Keratinocyte (primary cell): ENCODE measurements at regions not wholly inside any gene's neighbourhood (a gene's known extent, or its start where the extent isn't known, plus 50 kb on each side); places are given as distances from the start of the nearest gene placed in this dataset.

Experiments
- DNase-seq: peaks from one replicate; pipeline ENCODE4 v3.0.0-alpha.2; 2011; ENCODE audit warnings: low read depth, missing footprints, low spot score
- FAIRE-seq: peaks from 2 replicates; lab custom pipeline; 2011; peaks lifted over from hg19 to GRCh38; lab: Jason Lieb, UNC
- H2AFZ ChIP-seq: 2 replicates; pipeline ENCODE4 v1.6.0; 2012; ENCODE audit warnings: low read length, control low read depth, inconsistent platforms; ENCODE audit not compliant: control insufficient read depth
- H3K27ac ChIP-seq: 2 replicates; pipeline ENCODE4 v1.5.1; 2011; ENCODE audit warnings: low read length; ENCODE audit not compliant: control insufficient read depth, insufficient read depth
- H3K27me3 ChIP-seq: 3 replicates; pipeline ENCODE4 v1.6.0; 2011; ENCODE audit warnings: low read length; ENCODE audit not compliant: control insufficient read depth, insufficient read depth; ENCODE audit errors: extremely low read depth
- H3K36me3 ChIP-seq, 2 experiments: 2 replicates in 1 of 2; 3 replicates in 1 of 2; pipeline ENCODE4 v1.5.1; 2011; ENCODE audit warnings: low read length in 2 of 2, mild to moderate bottlenecking in 1 of 2; ENCODE audit not compliant: control insufficient read depth in 2 of 2, insufficient read depth in 2 of 2; ENCODE audit errors: extremely low read depth in 1 of 2
- H3K4me1 ChIP-seq: 3 replicates; pipeline ENCODE4 v1.5.1; 2011; ENCODE audit warnings: low read length; ENCODE audit not compliant: control insufficient read depth, insufficient read depth; ENCODE audit errors: extremely low read depth
- H3K4me2 ChIP-seq: 3 replicates; pipeline ENCODE4 v1.6.0; 2011; ENCODE audit warnings: low read depth, low read length; ENCODE audit not compliant: control insufficient read depth, insufficient read depth; ENCODE audit errors: extremely low read depth
- H3K4me3 ChIP-seq, 3 experiments: fragments of 200-600 bp in 1 of 3; sonication (generic) in 1 of 3; 2 replicates in 2 of 3; 3 replicates in 1 of 3; pipeline ENCODE4 v1.5.1; 2011 to 2016; ENCODE audit warnings: low read length in 3 of 3, mild to moderate bottlenecking in 3 of 3, control low read depth in 2 of 3, inconsistent platforms in 1 of 3, low read depth in 1 of 3, mixed read lengths in 1 of 3, mixed run types in 1 of 3, moderate library complexity in 1 of 3; ENCODE audit not compliant: control insufficient read depth in 2 of 3, insufficient read depth in 2 of 3; ENCODE audit errors: extremely low read depth in 1 of 3
- H3K79me2 ChIP-seq: 2 replicates; pipeline ENCODE4 v1.6.0; 2012; ENCODE audit warnings: low read length; ENCODE audit not compliant: control insufficient read depth, insufficient read depth
- H3K9ac ChIP-seq: 3 replicates; pipeline ENCODE4 v1.6.0; 2011; ENCODE audit warnings: low read length; ENCODE audit not compliant: control insufficient read depth, insufficient read depth; ENCODE audit errors: extremely low read depth
- H3K9me1 ChIP-seq: 3 replicates; pipeline ENCODE4 v1.6.0; 2011; ENCODE audit warnings: low read length; ENCODE audit not compliant: control insufficient read depth, insufficient read depth; ENCODE audit errors: extremely low read depth
- H3K9me3 ChIP-seq: 2 replicates; pipeline ENCODE4 v1.5.1; 2012; ENCODE audit warnings: low read depth, low read length; ENCODE audit not compliant: control insufficient read depth
- H4K20me1 ChIP-seq: 3 replicates; pipeline ENCODE4 v1.6.0; 2011; ENCODE audit warnings: low read length; ENCODE audit not compliant: control insufficient read depth, insufficient read depth; ENCODE audit errors: extremely low read depth
- CTCF ChIP-seq, 3 experiments: IDR thresholded peaks in 1 of 3; conservative IDR thresholded peaks in 1 of 3; optimal IDR thresholded peaks in 1 of 3; 2 replicates in 2 of 3; 3 replicates in 1 of 3; pipeline versions ENCODE3 to v1.5.1; 2011; ENCODE audit warnings: low read length in 3 of 3, mild to moderate bottlenecking in 3 of 3, moderate library complexity in 2 of 3, control low read depth in 1 of 3, inconsistent platforms in 1 of 3; ENCODE audit not compliant: insufficient read depth in 2 of 3; ENCODE audit errors: extremely low read depth in 1 of 3
- EZH2 ChIP-seq: IDR thresholded peaks from one replicate; pipeline ENCODE4 v1.6.1; 2012; ENCODE audit warnings: inconsistent platforms, mild to moderate bottlenecking, low read length, moderate library complexity
- dilution Hi-C: fragments of 300-500 bp; cut with MboI; formaldehyde crosslinking; loops from one replicate; pipeline ENCODE4 v1.7.0; 2020; ENCODE audit warnings: low sequenced_read_pairs; ENCODE audit not compliant: extremely low pct_ligation_motif_present

GRCh38 chr17:77632619-77633018 lies 325.9 kb upstream of the TNRC6C start:
- Histone ChIP-seq H3K27me3 (peaks cover 5% of the 10 kb centered on the region), H3K9me1 (no peaks in the 10 kb centered on the region), H3K9me3 (no peaks in the 10 kb centered on the region), H3K79me2 (no peaks in the 10 kb centered on the region), H4K20me1 (no peaks in the 10 kb centered on the region), H3K27ac (no peak overlapping the region), H2AFZ (no peak overlapping the region), H3K4me1 (no peaks in the 10 kb centered on the region), H3K36me3 (no peaks in the 10 kb centered on the region), H3K9ac (no peak overlapping the region), H3K4me2 (no peak overlapping the region), H3K4me3 (no peak overlapping the region)
- no peak for FAIRE-seq
- dilution Hi-C loops, result no loop called here
- TF ChIP-seq CTCF (optimal IDR thresholded peaks at IDR 0.05 in 1 of 3, IDR thresholded peaks at IDR 0.05 in 1 of 3, conservative IDR thresholded peaks at IDR 0.05 in 1 of 3; ENCODE audit: extremely low read depth in 1 of 3, insufficient read depth in 2 of 3, low read length in 3 of 3) (no peak), EZH2 (no peak)
- DNase-seq, result no peak

DNA sequence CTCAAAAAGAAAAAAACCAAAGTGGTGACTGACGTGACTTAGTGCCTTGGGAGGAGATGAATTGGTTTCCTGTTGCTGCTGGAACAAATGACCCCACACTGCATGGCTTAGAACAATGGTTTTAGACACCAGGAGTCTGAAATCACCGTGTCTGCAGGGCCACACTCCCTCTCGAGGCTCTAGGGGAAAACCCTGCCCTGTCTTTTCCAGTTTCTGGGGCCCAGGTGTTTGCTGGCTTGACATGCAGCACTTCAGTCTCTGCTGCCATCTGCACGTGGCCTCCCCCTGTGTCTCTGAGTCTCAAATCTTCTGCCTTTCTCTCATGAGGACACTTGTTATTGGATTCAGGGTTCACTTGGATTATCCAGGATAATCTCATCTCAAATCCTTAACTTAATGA lies 323.8 kb upstream of the TNRC6C start:
- Histone ChIP-seq H3K27ac (no peak overlapping the region), H3K9ac (no peak overlapping the region), H3K27me3 (peaks cover 19% of the 10 kb centered on the region), H2AFZ (no peak overlapping the region), H3K4me1 (no peaks in the 10 kb centered on the region), H3K36me3 (no peaks in the 10 kb centered on the region), H3K4me3 (no peak overlapping the region), H3K9me3 (no peaks in the 10 kb centered on the region), H3K4me2 (no peak overlapping the region), H3K9me1 (no peaks in the 10 kb centered on the region), H3K79me2 (no peaks in the 10 kb centered on the region), H4K20me1 (no peaks in the 10 kb centered on the region)
- no peak for TF ChIP-seq CTCF (optimal IDR thresholded peaks at IDR 0.05 in 1 of 3, IDR thresholded peaks at IDR 0.05 in 1 of 3, conservative IDR thresholded peaks at IDR 0.05 in 1 of 3; ENCODE audit: extremely low read depth in 1 of 3, insufficient read depth in 2 of 3, low read length in 3 of 3)
- no peak for TF ChIP-seq EZH2
- FAIRE-seq, result no peak
- dilution Hi-C loops, result no loop called here
- DNase-seq, result no peak
